ENCODE measurements at regions not wholly inside any gene's neighbourhood (a gene's known extent, or its start where the extent isn't known, plus 50 kb on each side); places are given as distances from the start of the nearest gene placed in this dataset.

- TF ChIP-seq, protein P1, sequence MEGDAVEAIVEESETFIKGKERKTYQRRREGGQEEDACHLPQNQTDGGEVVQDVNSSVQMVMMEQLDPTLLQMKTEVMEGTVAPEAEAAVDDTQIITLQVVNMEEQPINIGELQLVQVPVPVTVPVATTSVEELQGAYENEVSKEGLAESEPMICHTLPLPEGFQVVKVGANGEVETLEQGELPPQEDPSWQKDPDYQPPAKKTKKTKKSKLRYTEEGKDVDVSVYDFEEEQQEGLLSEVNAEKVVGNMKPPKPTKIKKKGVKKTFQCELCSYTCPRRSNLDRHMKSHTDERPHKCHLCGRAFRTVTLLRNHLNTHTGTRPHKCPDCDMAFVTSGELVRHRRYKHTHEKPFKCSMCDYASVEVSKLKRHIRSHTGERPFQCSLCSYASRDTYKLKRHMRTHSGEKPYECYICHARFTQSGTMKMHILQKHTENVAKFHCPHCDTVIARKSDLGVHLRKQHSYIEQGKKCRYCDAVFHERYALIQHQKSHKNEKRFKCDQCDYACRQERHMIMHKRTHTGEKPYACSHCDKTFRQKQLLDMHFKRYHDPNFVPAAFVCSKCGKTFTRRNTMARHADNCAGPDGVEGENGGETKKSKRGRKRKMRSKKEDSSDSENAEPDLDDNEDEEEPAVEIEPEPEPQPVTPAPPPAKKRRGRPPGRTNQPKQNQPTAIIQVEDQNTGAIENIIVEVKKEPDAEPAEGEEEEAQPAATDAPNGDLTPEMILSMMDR (IDR thresholded peaks at IDR 0.05) = no peak
- no peak for TF ChIP-seq POLR2A (IDR thresholded peaks at IDR 0.05)
Observed at GRCh38 chr2:35933031-35933430, 422.5 kb upstream of the CRIM1 start.
